ENCODE measurements at regions not wholly inside any gene's neighbourhood (a gene's known extent, or its start where the extent isn't known, plus 50 kb on each side); places are given as distances from the start of the nearest gene placed in this dataset.

- 3% methylated on average over 2 of the region's 2 CpGs for WGBS (ENCODE audit: low lambda C conversion rate)
- no peak for FAIRE-seq
- DNase-seq (ENCODE audit: low spot score): no peak
- POLR2A ChIA-PET: no interaction called here
- ATAC-seq: no peak
- Histone ChIP-seq H4K20me1 (ENCODE audit: insufficient read depth, low read length) (no peaks in the 10 kb centered on the region), H3K4me3 (replicated peaks in 1 of 3; ENCODE audit: insufficient read depth in 1 of 3, low read depth in 2 of 3, low read length in 3 of 3) (no peak overlapping the region), H2AFZ (ENCODE audit: low read length) (no peak overlapping the region), H3K9ac (ENCODE audit: insufficient read depth, low read depth, low read length) (no peak overlapping the region), H3K27me3 (ENCODE audit: control insufficient read depth in 1 of 2, insufficient read depth in 2 of 2, low read length in 2 of 2) (no peaks in the 10 kb centered on the region), H3K4me1 (ENCODE audit: insufficient read depth, low read length) (no peaks in the 10 kb centered on the region), H3K27ac (ENCODE audit: extremely low read length, insufficient read depth, low read length) (no peak overlapping the region), H3K9me3 (ENCODE audit: low read length) (peaks cover 89% of the 10 kb centered on the region), H3K79me2 (ENCODE audit: insufficient read depth, low read length) (no peaks in the 10 kb centered on the region), H3K36me3 (replicated peaks in 1 of 2; ENCODE audit: control insufficient read depth in 1 of 2, insufficient read depth in 2 of 2, low read length in 2 of 2) (no peaks in the 10 kb centered on the region), H3K4me2 (ENCODE audit: low read depth, low read length) (no peak overlapping the region)
- in situ Hi-C loops (cut with HindIII; ENCODE audit: extremely low pct_ligation_motif_present, low pct_unique_long_range_greater_than_20kb): no loop called here
- intact Hi-C loops (cut with micrococcal nuclease; ENCODE audit: unreplicated experiment): no loop called here
- CTCF ChIA-PET (ENCODE audit: low intra/inter-chr PET ratio, low total read pairs): no interaction called here
- no TSS peak for BruUV-seq (replicated peaks)
- TF ChIP-seq ZSCAN5A (CRISPR knock-in tag; IDR thresholded peaks at IDR 0.05; ENCODE audit: borderline replicate concordance): no peak
- no peak for TF ChIP-seq NPAS2 (CRISPR knock-in tag; IDR thresholded peaks at IDR 0.05; ENCODE audit: borderline replicate concordance)
- no peak for TF ChIP-seq KAT7 (CRISPR knock-in tag; IDR thresholded peaks at IDR 0.05; ENCODE audit: borderline replicate concordance)
- no peak for TF ChIP-seq TRIM22 (IDR thresholded peaks at IDR 0.05)
- TF ChIP-seq THAP9 (CRISPR knock-in tag; IDR thresholded peaks at IDR 0.05; ENCODE audit: borderline replicate concordance): no peak
- no peak for TF ChIP-seq ONECUT2 (CRISPR knock-in tag; IDR thresholded peaks at IDR 0.05)
- no peak for TF ChIP-seq HNF1B (CRISPR knock-in tag; IDR thresholded peaks at IDR 0.05)
- no peak for TF ChIP-seq ZBTB8A (CRISPR knock-in tag; IDR thresholded peaks at IDR 0.05; ENCODE audit: borderline replicate concordance, low read depth)
- TF ChIP-seq SMYD3 (CRISPR knock-in tag; IDR thresholded peaks at IDR 0.05): no peak
- TF ChIP-seq MTF2 (CRISPR knock-in tag; IDR thresholded peaks at IDR 0.05; ENCODE audit: borderline replicate concordance): no peak
- no peak for TF ChIP-seq CREBL2 (CRISPR knock-in tag; IDR thresholded peaks at IDR 0.05; ENCODE audit: borderline replicate concordance)
- no peak for TF ChIP-seq NR2F2 (IDR thresholded peaks at IDR 0.05; ENCODE audit: borderline replicate concordance, low read depth)
- no peak for TF ChIP-seq SOX6 (IDR thresholded peaks at IDR 0.05)
- TF ChIP-seq SOX6 (CRISPR knock-in tag; IDR thresholded peaks at IDR 0.05): no peak
These were observed 715.4 kb upstream of the HS3ST1 start for GRCh38 chr4:12144051-12144450.

Data from HepG2 (cell line).